Smooth muscle cell (in vitro differentiated cells): ENCODE measurements at regions not wholly inside any gene's neighbourhood (a gene's known extent, or its start where the extent isn't known, plus 50 kb on each side); places are given as distances from the start of the nearest gene placed in this dataset.

ENCODE experiments used
- DNase-seq: peaks from one replicate; lab custom pipeline; 2025; ENCODE audit not compliant: unreplicated experiment; lab: John Stamatoyannopoulos, UW
- H2AFZ ChIP-seq: fragments of 200-600 bp; sonication (generic); 2 replicates; pipeline ENCODE4 v1.6.0; 2016; ENCODE audit warnings: antibody characterized with exemption, low read depth, mild to moderate bottlenecking
- H3F3A ChIP-seq: fragments of 200-600 bp; sonication (generic); 2 replicates; pipeline ENCODE4 v1.6.0; 2017; ENCODE audit warnings: antibody characterized with exemption, low read depth
- H3K27ac ChIP-seq: fragments of 200-600 bp; sonication (generic); 2 replicates; pipeline ENCODE4 v1.5.1; 2016; ENCODE audit warnings: low read depth, mild to moderate bottlenecking
- H3K27me3 ChIP-seq: fragments of 200-600 bp; sonication (generic); 2 replicates; pipeline ENCODE4 v1.6.1; 2016; ENCODE audit warnings: low read depth, mild to moderate bottlenecking
- H3K36me3 ChIP-seq: fragments of 200-600 bp; sonication (generic); 2 replicates; pipeline ENCODE4 v1.5.1; 2016; ENCODE audit warnings: low read depth
- H3K4me1 ChIP-seq: fragments of 200-600 bp; sonication (generic); 2 replicates; pipeline ENCODE4 v1.5.1; 2016; ENCODE audit warnings: low read depth
- H3K4me2 ChIP-seq: fragments of 200-600 bp; sonication (generic); 2 replicates; pipeline ENCODE4 v1.6.0; 2016; ENCODE audit warnings: mild to moderate bottlenecking
- H3K4me3 ChIP-seq: fragments of 200-600 bp; sonication (generic); 2 replicates; pipeline ENCODE4 v1.5.1; 2016; ENCODE audit warnings: mild to moderate bottlenecking
- H3K79me2 ChIP-seq: fragments of 200-600 bp; sonication (generic); 2 replicates; pipeline ENCODE4 v1.6.0; 2016; ENCODE audit warnings: low read depth, mild to moderate bottlenecking
- H3K9ac ChIP-seq: fragments of 200-600 bp; sonication (generic); 2 replicates; pipeline ENCODE4 v1.6.0; 2016; ENCODE audit warnings: low read depth
- H3K9me3 ChIP-seq: fragments of 200-600 bp; sonication (generic); replicated peaks from 2 replicates; pipeline ENCODE4 v1.5.1; 2016; ENCODE audit warnings: low read depth
- H4K20me1 ChIP-seq: fragments of 200-600 bp; sonication (generic); 2 replicates; pipeline ENCODE4 v1.6.0; 2016; ENCODE audit warnings: low read depth
- WGBS: methylation state at CpG from one replicate; pipeline ENCODE4 v1.1.7; 2016; ENCODE audit warnings: low lambda C conversion rate; 5-methylcytosine and 5-hydroxymethylcytosine counted together
- TF ChIP-seq, protein P1 (sequence below): fragments of 200-600 bp; sonication (generic); IDR thresholded peaks from 2 replicates; pipeline ENCODE4 v1.5.1; 2017; ENCODE audit warnings: borderline replicate concordance, mild to moderate bottlenecking, antibody characterized with exemption; ENCODE audit not compliant: insufficient read depth, poor library complexity, severe bottlenecking

DNA sequence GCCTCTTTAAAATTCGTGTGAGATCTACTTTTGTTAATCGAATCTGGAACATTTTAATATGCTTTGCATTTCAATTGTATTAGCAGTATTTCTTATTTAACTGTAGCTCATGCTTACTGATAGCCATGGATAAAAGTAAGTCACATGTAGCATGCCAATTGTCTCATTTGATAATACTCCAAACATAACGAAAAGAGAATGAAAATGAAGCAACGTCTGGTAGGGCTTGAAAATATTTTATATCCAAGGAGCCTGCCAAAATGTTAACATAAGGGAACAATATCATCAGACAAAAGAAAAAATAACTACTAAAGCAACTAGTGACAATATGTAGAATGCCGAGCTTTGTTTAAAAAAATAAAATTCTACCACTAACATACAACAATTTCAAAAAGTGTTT is 94.1 kb upstream of the MID1 start:
- no peaks in the 10 kb centered on the region for H3K27me3 ChIP-seq
- WGBS, result 72% methylated on average over 5 of the region's 5 CpGs
- no peaks in the 10 kb centered on the region for H3K36me3 ChIP-seq
- H3K9me3 ChIP-seq, result no peaks in the 10 kb centered on the region
- H3K27ac ChIP-seq, result no peak overlapping the region
- H2AFZ ChIP-seq, result no peak overlapping the region
- no peak overlapping the region for H3K4me2 ChIP-seq
- no peaks in the 10 kb centered on the region for H4K20me1 ChIP-seq
- H3K79me2 ChIP-seq, result no peaks in the 10 kb centered on the region
- TF ChIP-seq, protein P1, sequence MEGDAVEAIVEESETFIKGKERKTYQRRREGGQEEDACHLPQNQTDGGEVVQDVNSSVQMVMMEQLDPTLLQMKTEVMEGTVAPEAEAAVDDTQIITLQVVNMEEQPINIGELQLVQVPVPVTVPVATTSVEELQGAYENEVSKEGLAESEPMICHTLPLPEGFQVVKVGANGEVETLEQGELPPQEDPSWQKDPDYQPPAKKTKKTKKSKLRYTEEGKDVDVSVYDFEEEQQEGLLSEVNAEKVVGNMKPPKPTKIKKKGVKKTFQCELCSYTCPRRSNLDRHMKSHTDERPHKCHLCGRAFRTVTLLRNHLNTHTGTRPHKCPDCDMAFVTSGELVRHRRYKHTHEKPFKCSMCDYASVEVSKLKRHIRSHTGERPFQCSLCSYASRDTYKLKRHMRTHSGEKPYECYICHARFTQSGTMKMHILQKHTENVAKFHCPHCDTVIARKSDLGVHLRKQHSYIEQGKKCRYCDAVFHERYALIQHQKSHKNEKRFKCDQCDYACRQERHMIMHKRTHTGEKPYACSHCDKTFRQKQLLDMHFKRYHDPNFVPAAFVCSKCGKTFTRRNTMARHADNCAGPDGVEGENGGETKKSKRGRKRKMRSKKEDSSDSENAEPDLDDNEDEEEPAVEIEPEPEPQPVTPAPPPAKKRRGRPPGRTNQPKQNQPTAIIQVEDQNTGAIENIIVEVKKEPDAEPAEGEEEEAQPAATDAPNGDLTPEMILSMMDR, result no peak
- no peaks in the 10 kb centered on the region for H3K4me1 ChIP-seq
- H3F3A ChIP-seq, result no peaks in the 10 kb centered on the region
- no peak overlapping the region for H3K4me3 ChIP-seq
- no peak for DNase-seq
- H3K9ac ChIP-seq, result no peak overlapping the region

DNA sequence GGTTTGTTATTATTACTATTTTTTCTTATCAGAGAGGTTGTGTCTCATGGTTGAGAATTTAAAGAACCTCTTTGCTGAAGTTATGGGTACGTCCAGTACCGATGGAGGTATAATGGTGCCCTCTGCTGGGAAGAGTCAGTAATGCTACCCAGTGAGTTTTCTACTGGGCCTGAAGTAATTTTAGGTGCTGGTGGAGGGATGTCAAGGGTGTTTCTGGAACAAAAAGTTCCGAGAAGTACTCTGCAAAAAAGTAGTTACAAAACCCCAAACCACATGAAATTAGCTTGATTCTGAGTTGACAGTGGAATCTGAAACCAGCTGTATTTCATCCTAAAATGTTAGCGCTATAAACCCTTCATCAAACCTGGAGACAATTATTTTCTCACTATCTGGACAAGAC is 102.5 kb upstream of the MID1 start:
- Histone ChIP-seq H3K9ac (no peak overlapping the region), H2AFZ (no peak overlapping the region), H4K20me1 (no peaks in the 10 kb centered on the region), H3K79me2 (no peaks in the 10 kb centered on the region), H3F3A (no peaks in the 10 kb centered on the region), H3K4me2 (no peak overlapping the region), H3K36me3 (no peaks in the 10 kb centered on the region), H3K9me3 (no peaks in the 10 kb centered on the region), H3K27ac (no peak overlapping the region), H3K4me1 (no peaks in the 10 kb centered on the region), H3K4me3 (no peak overlapping the region), H3K27me3 (no peaks in the 10 kb centered on the region)
- TF ChIP-seq, protein P1, result peak; percentile 60
- 30% methylated on average over 4 of the region's 4 CpGs for WGBS
- DNase-seq, result peak; percentile 1

DNA sequence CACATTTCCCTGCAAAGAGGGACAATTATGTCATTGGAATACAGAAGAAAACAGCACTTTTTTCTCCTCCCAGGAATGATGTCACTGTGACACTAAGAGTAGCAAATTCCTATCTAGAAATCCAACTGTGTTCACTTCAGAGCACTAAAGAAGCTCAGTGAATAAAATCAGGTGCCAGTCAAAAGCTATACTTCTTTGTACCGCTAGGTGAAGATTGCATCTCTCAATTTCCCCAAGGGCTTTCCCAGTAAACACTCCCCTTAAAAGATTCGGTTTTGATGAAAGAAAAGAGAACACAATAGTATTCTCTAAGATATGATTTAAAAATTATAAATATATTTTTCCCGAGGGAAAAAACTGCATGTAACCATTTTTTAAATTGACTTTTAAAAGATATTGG is 104.7 kb upstream of the MID1 start:
- WGBS, result 57% methylated on average over 3 of the region's 3 CpGs

DNA sequence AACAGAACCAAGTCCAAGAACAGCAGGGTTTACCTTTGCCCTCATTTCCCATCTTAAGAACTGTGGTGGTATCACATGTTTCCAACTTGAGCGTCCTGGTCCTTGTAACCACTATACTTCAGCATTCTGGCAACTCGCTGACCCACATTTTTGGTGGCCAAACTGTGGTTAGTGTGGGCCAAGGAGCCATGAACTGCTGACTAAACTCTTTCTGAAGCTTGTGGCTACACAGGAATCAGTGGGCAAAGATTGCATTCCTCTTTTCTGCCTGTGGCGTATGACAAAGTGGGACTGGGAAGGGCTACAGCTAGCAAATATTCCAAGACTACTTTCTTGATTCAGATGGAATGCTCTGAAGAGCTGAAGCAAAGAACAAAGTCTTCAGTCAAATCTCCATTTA is 106.3 kb upstream of the MID1 start:
- Histone ChIP-seq H3K36me3 (no peaks in the 10 kb centered on the region), H2AFZ (no peak overlapping the region), H3K4me2 (no peak overlapping the region), H3K4me1 (no peaks in the 10 kb centered on the region), H3K79me2 (no peaks in the 10 kb centered on the region), H3K27me3 (no peaks in the 10 kb centered on the region), H3K4me3 (no peak overlapping the region), H3F3A (no peaks in the 10 kb centered on the region), H3K9ac (no peak overlapping the region), H4K20me1 (no peaks in the 10 kb centered on the region), H3K27ac (peak overlapping the region; percentile 18), H3K9me3 (no peaks in the 10 kb centered on the region)
- TF ChIP-seq, protein P1, result no peak
- 56% methylated on average over 3 of the region's 3 CpGs for whole genome bisulfite sequencing
- no peak for DNase-seq

More for the DNA sequence above, 104.7 kb upstream of the MID1 start:
- TF ChIP-seq, protein P1, result peak; percentile 34
- no peak overlapping the region for H3K4me3 ChIP-seq
- no peak overlapping the region for H3K9ac ChIP-seq
- H4K20me1 ChIP-seq, result no peaks in the 10 kb centered on the region
- no peaks in the 10 kb centered on the region for H3K27me3 ChIP-seq
- no peak overlapping the region for H2AFZ ChIP-seq
- H3K4me2 ChIP-seq, result no peak overlapping the region
- H3K36me3 ChIP-seq, result no peaks in the 10 kb centered on the region
- no peaks in the 10 kb centered on the region for H3K4me1 ChIP-seq
- no peaks in the 10 kb centered on the region for H3F3A ChIP-seq
- no peak for DNase-seq
- H3K9me3 ChIP-seq, result no peaks in the 10 kb centered on the region
- H3K27ac ChIP-seq, result no peak overlapping the region
- no peaks in the 10 kb centered on the region for H3K79me2 ChIP-seq
